ENCODE measurements at regions not wholly inside any gene's neighbourhood (a gene's known extent, or its start where the extent isn't known, plus 50 kb on each side); places are given as distances from the start of the nearest gene placed in this dataset.
A peak's percentile ranks its signal among the peaks of the same experiment; 100 is the strongest.

DNA sequence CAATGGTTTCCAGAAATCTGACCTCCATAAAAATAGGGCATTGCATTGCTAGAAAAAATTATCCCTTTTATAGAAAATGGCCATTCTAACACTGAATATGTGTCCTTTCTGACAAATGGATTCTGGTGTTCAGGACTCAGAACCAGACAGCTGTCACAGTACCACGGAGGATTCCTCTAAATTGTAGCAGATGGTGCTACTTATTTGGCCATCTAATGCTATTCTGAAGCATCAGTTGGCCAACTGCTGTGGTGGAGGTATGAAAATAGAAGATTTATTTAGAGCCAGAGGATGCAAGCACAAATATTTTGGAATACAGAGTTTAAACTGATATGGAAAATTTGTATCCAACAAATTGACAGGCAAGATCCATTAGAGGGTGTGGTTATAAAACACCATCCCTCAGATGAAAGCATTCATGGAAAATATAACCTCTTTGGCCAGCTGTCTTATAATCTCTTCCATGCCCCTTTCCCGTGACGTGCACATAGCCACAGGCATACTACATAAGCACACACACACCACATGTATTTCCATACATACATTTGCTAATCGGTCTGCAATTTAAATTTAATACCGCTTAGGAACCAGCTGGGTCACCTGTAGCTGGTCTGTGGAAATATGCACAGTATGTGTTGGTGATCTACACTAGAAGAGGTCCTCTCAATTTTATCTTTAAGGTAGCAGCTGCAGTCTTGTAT is 302.7 kb upstream of the KCNMB2 start:
- no peaks in the 10 kb centered on the region for H3K9me3 ChIP-seq (ENCODE audit: control insufficient read depth, insufficient read depth, low read length)
- H3K27ac ChIP-seq (ENCODE audit: low read depth, low read length), result no peak overlapping the region
- no peaks in the 10 kb centered on the region for H3K27me3 ChIP-seq (ENCODE audit: control insufficient read depth, insufficient read depth, low read length)
- H3K36me3 ChIP-seq (ENCODE audit: control insufficient read depth, insufficient read depth, low read length), result no peaks in the 10 kb centered on the region
- 64% methylated on average over 3 of the region's 5 CpGs for WGBS (ENCODE audit: insufficient coverage)
- DNase-seq (ENCODE audit: low read depth in 4 of 6, low spot score in 6 of 6), result peak in 1 of 6 donors; percentile 50
- H3K4me3 ChIP-seq (ENCODE audit: low read depth, low read length), result no peak overlapping the region
- no peaks in the 10 kb centered on the region for H3K4me1 ChIP-seq (ENCODE audit: control insufficient read depth, insufficient read depth, low read length)

DNA sequence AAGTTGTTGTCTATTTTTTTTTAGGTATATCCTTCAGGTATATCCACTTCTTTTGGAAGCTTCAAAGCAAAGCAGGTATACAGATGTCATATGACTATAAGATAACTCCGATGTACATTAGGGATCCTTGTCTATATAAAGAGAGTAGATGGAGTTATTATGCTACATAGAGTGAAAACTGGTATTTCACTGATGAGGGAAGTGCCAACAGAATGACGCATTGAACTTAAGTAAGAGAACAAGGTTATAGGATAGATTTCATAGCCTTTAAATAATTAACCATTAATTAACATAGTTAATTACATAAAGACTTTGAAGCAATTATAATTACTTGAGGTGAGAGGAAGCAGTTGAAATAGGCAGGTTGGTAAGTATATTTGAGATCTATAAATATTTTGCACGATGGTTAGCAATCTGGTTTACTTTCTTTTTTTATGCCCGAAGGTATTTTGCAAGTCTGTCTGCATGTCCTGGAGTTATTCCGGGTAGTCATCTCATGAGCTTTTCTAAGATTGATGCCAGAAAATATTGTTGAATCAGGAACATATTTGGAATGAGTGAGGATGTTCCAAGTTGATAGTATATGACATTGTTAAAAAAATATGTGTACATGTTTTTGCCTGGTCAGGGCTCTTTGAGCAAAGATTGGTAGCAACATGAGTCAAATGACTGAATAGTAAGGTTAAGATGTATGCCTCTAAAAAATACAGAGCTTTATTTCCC is 299.5 kb upstream of the KCNMB2 start:
- H3K4me1 ChIP-seq (ENCODE audit: control insufficient read depth, insufficient read depth, low read length), result no peaks in the 10 kb centered on the region
- DNase-seq (ENCODE audit: low read depth in 4 of 6, low spot score in 6 of 6), result no peak
- H3K4me3 ChIP-seq (ENCODE audit: low read depth, low read length), result no peak overlapping the region
- 93% methylated on average over 3 of the region's 5 CpGs for WGBS (ENCODE audit: insufficient coverage)
- H3K36me3 ChIP-seq (ENCODE audit: control insufficient read depth, insufficient read depth, low read length), result no peaks in the 10 kb centered on the region
- no peaks in the 10 kb centered on the region for H3K9me3 ChIP-seq (ENCODE audit: control insufficient read depth, insufficient read depth, low read length)
- H3K27ac ChIP-seq (ENCODE audit: low read depth, low read length), result no peak overlapping the region
- H3K27me3 ChIP-seq (ENCODE audit: control insufficient read depth, insufficient read depth, low read length), result no peaks in the 10 kb centered on the region

- Histone ChIP-seq H3K27me3 (ENCODE audit: control insufficient read depth, insufficient read depth, low read length) (no peaks in the 10 kb centered on the region), H3K9me3 (ENCODE audit: control insufficient read depth, insufficient read depth, low read length) (no peaks in the 10 kb centered on the region), H3K36me3 (ENCODE audit: control insufficient read depth, insufficient read depth, low read length) (no peaks in the 10 kb centered on the region), H3K4me3 (ENCODE audit: low read depth, low read length) (no peak overlapping the region), H3K27ac (ENCODE audit: low read depth, low read length) (no peak overlapping the region), H3K4me1 (ENCODE audit: control insufficient read depth, insufficient read depth, low read length) (no peaks in the 10 kb centered on the region)
- no peak for DNase-seq (ENCODE audit: low read depth in 4 of 6, low spot score in 6 of 6)
These were observed 298.1 kb upstream of the KCNMB2 start for GRCh38 chr3:178238179-178238578.

DNA sequence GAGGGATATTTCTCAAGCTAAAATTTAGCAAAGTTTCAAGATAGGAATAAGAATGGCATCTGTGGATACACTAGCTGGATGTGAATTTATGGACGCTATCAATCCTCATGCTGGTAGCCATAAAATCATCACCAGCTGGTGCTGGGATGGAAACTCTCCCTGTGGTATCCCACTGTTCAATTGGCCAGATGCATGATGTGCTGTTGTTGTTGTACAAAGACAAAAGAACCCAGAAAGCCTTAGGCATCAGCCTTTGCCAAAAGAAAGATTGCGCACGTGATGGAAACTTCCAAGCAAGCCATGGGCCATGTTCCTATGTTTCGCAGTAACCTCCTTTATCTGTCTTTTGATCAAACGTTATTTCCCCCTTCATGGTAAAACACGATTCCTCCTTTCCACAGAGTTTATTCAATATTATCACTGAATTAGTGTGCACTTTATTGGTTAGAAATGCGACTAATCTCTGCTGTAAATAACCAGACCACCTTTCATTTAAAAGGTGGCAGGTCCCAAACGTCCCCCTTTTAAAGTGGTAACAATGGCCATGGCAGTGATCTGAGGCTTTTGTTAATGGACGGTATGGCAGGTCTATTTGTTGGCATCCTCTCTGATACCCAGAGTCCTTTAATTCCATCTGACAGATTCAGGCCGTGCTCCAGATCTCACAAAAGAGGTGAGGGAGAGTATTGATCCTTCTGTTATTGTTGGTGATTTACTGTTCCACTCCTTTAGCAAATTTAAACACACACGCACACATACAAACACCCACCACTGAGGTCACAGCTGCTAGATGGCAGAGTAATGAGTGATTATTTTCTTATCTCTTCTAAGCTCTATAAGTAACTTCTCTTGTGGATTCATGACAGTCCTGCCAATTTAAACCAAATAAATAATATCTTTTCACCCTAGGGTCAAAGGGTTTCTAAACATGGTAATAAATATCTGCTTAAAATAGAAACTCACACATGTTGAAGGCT is 291.2 kb upstream of the KCNMB2 start:
- 59% methylated on average over 3 of the region's 11 CpGs for WGBS (ENCODE audit: insufficient coverage)
- H3K27me3 ChIP-seq (ENCODE audit: control insufficient read depth, insufficient read depth, low read length), result no peaks in the 10 kb centered on the region
- no peak overlapping the region for H3K4me3 ChIP-seq (ENCODE audit: low read depth, low read length)
- no peaks in the 10 kb centered on the region for H3K9me3 ChIP-seq (ENCODE audit: control insufficient read depth, insufficient read depth, low read length)
- no peaks in the 10 kb centered on the region for H3K4me1 ChIP-seq (ENCODE audit: control insufficient read depth, insufficient read depth, low read length)
- DNase-seq (ENCODE audit: low read depth in 4 of 6, low spot score in 6 of 6), result peak in 5 of 6 donors; percentile 17 to 91 (median 29)
- no peak overlapping the region for H3K27ac ChIP-seq (ENCODE audit: low read depth, low read length)
- no peaks in the 10 kb centered on the region for H3K36me3 ChIP-seq (ENCODE audit: control insufficient read depth, insufficient read depth, low read length)

- Histone ChIP-seq H3K27ac (ENCODE audit: low read depth, low read length) (no peak overlapping the region), H3K4me3 (ENCODE audit: low read depth, low read length) (no peak overlapping the region), H3K36me3 (ENCODE audit: control insufficient read depth, insufficient read depth, low read length) (no peaks in the 10 kb centered on the region), H3K9me3 (ENCODE audit: control insufficient read depth, insufficient read depth, low read length) (peaks cover 4% of the 10 kb centered on the region), H3K27me3 (ENCODE audit: control insufficient read depth, insufficient read depth, low read length) (no peaks in the 10 kb centered on the region), H3K4me1 (ENCODE audit: control insufficient read depth, insufficient read depth, low read length) (no peaks in the 10 kb centered on the region)
- no CpG with 5 or more reads among the region's 3 CpGs for WGBS (ENCODE audit: insufficient coverage)
- DNase-seq (ENCODE audit: low read depth in 4 of 6, low spot score in 6 of 6), result no peak
These were observed 290.2 kb upstream of the KCNMB2 start for GRCh38 chr3:178246004-178246403.

GRCh38 chr3:178255315-178255714 is 280.9 kb upstream of the KCNMB2 start:
- Histone ChIP-seq H3K4me3 (ENCODE audit: low read depth, low read length) (no peak overlapping the region), H3K27me3 (ENCODE audit: control insufficient read depth, insufficient read depth, low read length) (no peaks in the 10 kb centered on the region), H3K27ac (ENCODE audit: low read depth, low read length) (no peak overlapping the region), H3K9me3 (ENCODE audit: control insufficient read depth, insufficient read depth, low read length) (peaks cover 2% of the 10 kb centered on the region), H3K4me1 (ENCODE audit: control insufficient read depth, insufficient read depth, low read length) (no peaks in the 10 kb centered on the region), H3K36me3 (ENCODE audit: control insufficient read depth, insufficient read depth, low read length) (no peaks in the 10 kb centered on the region)
- DNase-seq (ENCODE audit: low read depth in 4 of 6, low spot score in 6 of 6), result no peak
- WGBS (ENCODE audit: insufficient coverage), result 100% methylated on average over 2 of the region's 2 CpGs

GRCh38 chr3:178257491-178257890 is 278.7 kb upstream of the KCNMB2 start:
- H3K9me3 ChIP-seq (ENCODE audit: control insufficient read depth, insufficient read depth, low read length), result no peaks in the 10 kb centered on the region
- H3K27me3 ChIP-seq (ENCODE audit: control insufficient read depth, insufficient read depth, low read length), result no peaks in the 10 kb centered on the region
- H3K27ac ChIP-seq (ENCODE audit: low read depth, low read length), result no peak overlapping the region
- WGBS (ENCODE audit: insufficient coverage), result 78% methylated on average over 1 of the region's 4 CpGs
- no peaks in the 10 kb centered on the region for H3K36me3 ChIP-seq (ENCODE audit: control insufficient read depth, insufficient read depth, low read length)
- H3K4me1 ChIP-seq (ENCODE audit: control insufficient read depth, insufficient read depth, low read length), result no peaks in the 10 kb centered on the region
- no peak for DNase-seq (ENCODE audit: low read depth in 4 of 6, low spot score in 6 of 6)
- no peak overlapping the region for H3K4me3 ChIP-seq (ENCODE audit: low read depth, low read length)

- DNase-seq (ENCODE audit: low read depth in 4 of 6, low spot score in 6 of 6), result no peak
- Histone ChIP-seq H3K4me1 (ENCODE audit: control insufficient read depth, insufficient read depth, low read length) (no peaks in the 10 kb centered on the region), H3K27ac (ENCODE audit: low read depth, low read length) (no peak overlapping the region), H3K27me3 (ENCODE audit: control insufficient read depth, insufficient read depth, low read length) (no peaks in the 10 kb centered on the region), H3K36me3 (ENCODE audit: control insufficient read depth, insufficient read depth, low read length) (no peaks in the 10 kb centered on the region), H3K4me3 (ENCODE audit: low read depth, low read length) (no peak overlapping the region), H3K9me3 (ENCODE audit: control insufficient read depth, insufficient read depth, low read length) (no peaks in the 10 kb centered on the region)
- no CpG with 5 or more reads among the region's 1 CpG for WGBS (ENCODE audit: insufficient coverage)
These were observed 278.1 kb upstream of the KCNMB2 start for GRCh38 chr3:178258121-178258520.

- Histone ChIP-seq H3K4me1 (ENCODE audit: control insufficient read depth, insufficient read depth, low read length) (no peaks in the 10 kb centered on the region), H3K27me3 (ENCODE audit: control insufficient read depth, insufficient read depth, low read length) (no peaks in the 10 kb centered on the region), H3K36me3 (ENCODE audit: control insufficient read depth, insufficient read depth, low read length) (no peaks in the 10 kb centered on the region), H3K27ac (ENCODE audit: low read depth, low read length) (no peak overlapping the region), H3K9me3 (ENCODE audit: control insufficient read depth, insufficient read depth, low read length) (no peaks in the 10 kb centered on the region), H3K4me3 (ENCODE audit: low read depth, low read length) (no peak overlapping the region)
- no peak for DNase-seq (ENCODE audit: low read depth in 4 of 6, low spot score in 6 of 6)
These were observed 276.5 kb upstream of the KCNMB2 start for GRCh38 chr3:178259703-178260102.
